DND-41 (cell line): ENCODE measurements at regions not wholly inside any gene's neighbourhood (a gene's known extent, or its start where the extent isn't known, plus 50 kb on each side); places are given as distances from the start of the nearest gene placed in this dataset.

ENCODE experiments used
- EZH2 ChIP-seq: IDR thresholded peaks from 3 replicates; pipeline ENCODE4 v1.6.1; 2012; ENCODE audit warnings: borderline replicate concordance, low read depth, mild to moderate bottlenecking, moderate library complexity, low read length, inconsistent platforms; ENCODE audit not compliant: severe bottlenecking
- TF ChIP-seq, protein P1 (sequence below): IDR thresholded peaks from 2 replicates; pipeline ENCODE4 v1.5.1; 2012; ENCODE audit warnings: borderline replicate concordance, low read length, moderate library complexity, mild to moderate bottlenecking; ENCODE audit not compliant: poor library complexity, severe bottlenecking; ENCODE audit errors: extremely low read depth

DNA sequence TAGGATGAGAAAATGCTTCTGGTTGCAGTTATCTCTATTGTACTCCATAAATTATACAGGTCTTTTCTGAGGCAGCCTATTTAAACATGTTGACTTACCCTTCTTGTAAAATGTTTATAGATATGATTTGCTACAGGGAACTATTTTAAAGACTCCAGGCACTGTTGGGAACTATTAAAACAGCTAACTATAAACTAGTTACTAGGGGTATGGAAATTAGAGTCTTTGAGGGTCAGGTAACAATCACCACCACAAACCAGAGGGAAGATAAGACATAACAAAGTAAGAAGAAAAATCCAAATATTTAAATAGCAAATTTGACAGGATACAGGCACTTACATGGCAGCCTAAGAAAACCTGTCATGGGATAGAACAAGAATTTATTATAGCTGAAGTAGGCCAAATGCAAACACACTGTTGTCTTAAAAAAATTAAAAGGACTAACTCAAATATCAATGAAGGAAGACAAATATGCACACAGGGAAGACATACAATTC, 251.0 kb upstream of the CWC22 start:
- TF ChIP-seq, protein P1, sequence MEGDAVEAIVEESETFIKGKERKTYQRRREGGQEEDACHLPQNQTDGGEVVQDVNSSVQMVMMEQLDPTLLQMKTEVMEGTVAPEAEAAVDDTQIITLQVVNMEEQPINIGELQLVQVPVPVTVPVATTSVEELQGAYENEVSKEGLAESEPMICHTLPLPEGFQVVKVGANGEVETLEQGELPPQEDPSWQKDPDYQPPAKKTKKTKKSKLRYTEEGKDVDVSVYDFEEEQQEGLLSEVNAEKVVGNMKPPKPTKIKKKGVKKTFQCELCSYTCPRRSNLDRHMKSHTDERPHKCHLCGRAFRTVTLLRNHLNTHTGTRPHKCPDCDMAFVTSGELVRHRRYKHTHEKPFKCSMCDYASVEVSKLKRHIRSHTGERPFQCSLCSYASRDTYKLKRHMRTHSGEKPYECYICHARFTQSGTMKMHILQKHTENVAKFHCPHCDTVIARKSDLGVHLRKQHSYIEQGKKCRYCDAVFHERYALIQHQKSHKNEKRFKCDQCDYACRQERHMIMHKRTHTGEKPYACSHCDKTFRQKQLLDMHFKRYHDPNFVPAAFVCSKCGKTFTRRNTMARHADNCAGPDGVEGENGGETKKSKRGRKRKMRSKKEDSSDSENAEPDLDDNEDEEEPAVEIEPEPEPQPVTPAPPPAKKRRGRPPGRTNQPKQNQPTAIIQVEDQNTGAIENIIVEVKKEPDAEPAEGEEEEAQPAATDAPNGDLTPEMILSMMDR = no peak
- no peak for TF ChIP-seq EZH2
